IPS DF 6.9 (cell line): ENCODE measurements at regions not wholly inside any gene's neighbourhood (a gene's known extent, or its start where the extent isn't known, plus 50 kb on each side); places are given as distances from the start of the nearest gene placed in this dataset.

Source experiments
- DNase-seq: peaks from one replicate; pipeline ENCODE4 v3.0.0-alpha.2; 2013; ENCODE audit warnings: low read depth, low spot score
- H3K27ac ChIP-seq: one replicate; pipeline ENCODE4 v1.5.1; 2013; ENCODE audit warnings: low read length, control low read depth
- H3K27me3 ChIP-seq: 2 replicates; pipeline ENCODE4 v1.6.1; 2013; ENCODE audit warnings: mild to moderate bottlenecking, low read length; ENCODE audit not compliant: control insufficient read depth, insufficient read depth
- H3K36me3 ChIP-seq: 2 replicates; pipeline ENCODE4 v1.6.1; 2013; ENCODE audit warnings: low read length; ENCODE audit not compliant: control insufficient read depth, insufficient read depth
- H3K4me1 ChIP-seq: 2 replicates; pipeline ENCODE4 v1.6.1; 2013; ENCODE audit warnings: low read length; ENCODE audit not compliant: control insufficient read depth, insufficient read depth
- H3K4me3 ChIP-seq: 2 replicates; pipeline ENCODE4 v1.5.1; 2013; ENCODE audit warnings: mild to moderate bottlenecking, low read length
- H3K9me3 ChIP-seq: 2 replicates; pipeline ENCODE4 v1.6.1; 2013; ENCODE audit warnings: low read length, inconsistent platforms; ENCODE audit not compliant: control insufficient read depth, insufficient read depth
- WGBS: extraction: QIAGEN DNeasy Blood & Tissue Kit; methylation state at CpG from one replicate; pipeline ENCODE4 v1.1.7; 2013; ENCODE audit warnings: mixed read lengths, missing lambda C conversion rate; ENCODE audit not compliant: insufficient read length, insufficient coverage; 5-methylcytosine and 5-hydroxymethylcytosine counted together

DNA sequence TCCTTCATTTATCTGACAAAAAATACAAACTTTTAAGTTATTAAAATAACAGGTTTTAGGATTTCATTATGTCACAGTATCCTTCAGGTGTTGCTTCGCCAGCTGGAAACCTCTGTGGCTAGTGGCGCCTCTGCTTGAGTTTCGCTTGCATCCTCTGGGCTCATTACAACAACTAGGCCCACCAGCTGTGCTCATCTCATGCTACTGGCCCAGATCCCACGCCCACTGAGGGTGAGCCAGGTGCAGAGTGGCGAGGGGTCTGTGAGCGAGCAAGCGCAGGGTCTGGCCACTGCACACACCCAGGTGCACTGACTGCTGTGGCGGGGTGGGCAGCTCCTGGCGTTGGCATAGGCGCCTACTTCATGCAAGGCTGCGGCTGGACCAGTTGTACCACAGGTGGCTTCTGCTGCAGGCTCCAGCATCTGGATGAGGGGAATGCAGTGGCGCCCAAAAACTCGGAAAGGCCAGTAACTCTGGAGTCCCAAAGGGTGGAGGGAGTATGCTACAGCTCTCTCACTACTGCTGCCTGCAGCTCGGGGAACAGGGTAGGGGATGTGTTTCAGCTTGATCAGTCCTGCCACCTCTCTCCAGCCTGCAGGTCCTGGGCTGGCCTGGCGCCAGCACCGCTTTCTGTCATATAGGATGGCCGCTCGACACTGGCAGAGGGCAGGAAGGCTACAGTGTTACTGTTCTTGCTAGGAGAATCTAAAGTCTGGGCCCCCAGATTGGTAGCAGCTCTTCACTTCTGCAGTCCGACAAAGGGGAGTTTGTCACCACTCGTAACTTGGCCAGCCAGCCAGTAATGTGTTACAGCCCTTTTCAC lies 452.1 kb downstream of the TUSC1 start:
- H3K9me3 ChIP-seq, result no peaks in the 10 kb centered on the region; the same call in 1 of the 2 replicates
- H3K4me1 ChIP-seq, result no peaks in the 10 kb centered on the region
- no peak overlapping the region for H3K27ac ChIP-seq
- WGBS, result no CpG with 5 or more reads among the region's 20 CpGs
- DNase-seq, result no peak
- H3K36me3 ChIP-seq, result peaks cover 5% of the 10 kb centered on the region; the same call in 1 of the 2 replicates
- H3K4me3 ChIP-seq, result no peak overlapping the region
- H3K27me3 ChIP-seq, result no peaks in the 10 kb centered on the region

DNA sequence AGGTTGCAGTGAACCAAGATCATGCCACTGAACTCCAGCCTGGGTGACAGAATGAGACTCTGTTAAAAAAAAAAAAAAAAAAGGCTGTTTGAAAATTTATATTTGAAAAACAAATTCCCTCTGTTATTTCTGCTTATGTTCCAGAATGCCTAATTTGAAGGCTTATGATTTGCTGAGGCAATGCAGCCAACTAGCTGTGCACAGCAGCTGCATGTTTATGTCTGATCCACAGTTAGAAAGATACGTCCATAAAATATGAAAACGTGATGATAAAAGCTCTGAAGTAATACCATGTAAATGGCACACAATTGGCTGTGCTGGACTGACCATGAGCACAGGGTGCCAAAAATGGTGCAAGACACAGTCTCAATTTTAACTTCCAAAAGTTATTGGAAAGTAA lies 453.2 kb downstream of the TUSC1 start:
- Histone ChIP-seq H3K27me3 (no peaks in the 10 kb centered on the region), H3K36me3 (peaks cover 5% of the 10 kb centered on the region; the same call in 1 of the 2 replicates), H3K4me3 (no peak overlapping the region), H3K4me1 (no peaks in the 10 kb centered on the region), H3K9me3 (no peaks in the 10 kb centered on the region; the same call in 1 of the 2 replicates), H3K27ac (no peak overlapping the region)
- WGBS, result no CpG with 5 or more reads among the region's 2 CpGs
- DNase-seq, result no peak

DNA sequence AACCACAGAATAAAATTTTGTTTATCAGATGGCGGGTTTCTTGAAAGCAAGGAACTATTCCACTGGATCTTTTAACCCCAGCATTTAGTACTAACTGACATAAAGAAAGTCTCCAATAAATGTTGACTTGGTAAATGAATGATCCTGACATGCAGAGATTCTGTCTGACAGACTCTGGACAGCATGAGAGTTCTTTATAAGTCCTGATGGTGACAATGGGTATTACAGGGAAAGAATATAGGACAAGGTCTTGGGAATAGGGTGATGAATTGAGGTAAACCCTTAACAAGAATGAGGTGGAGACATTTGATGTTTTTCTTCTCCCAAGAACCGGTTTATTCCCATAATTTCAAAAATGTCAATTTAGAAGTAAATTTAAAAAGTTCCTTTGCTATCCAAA lies 453.9 kb downstream of the TUSC1 start:
- Histone ChIP-seq H3K27me3 (no peaks in the 10 kb centered on the region), H3K27ac (no peak overlapping the region), H3K9me3 (no peaks in the 10 kb centered on the region; the same call in 1 of the 2 replicates), H3K4me3 (no peak overlapping the region), H3K4me1 (no peaks in the 10 kb centered on the region), H3K36me3 (peaks cover 5% of the 10 kb centered on the region; the same call in 1 of the 2 replicates)
- DNase-seq, result no peak
- no CpG with 5 or more reads among the region's 2 CpGs for WGBS

DNA sequence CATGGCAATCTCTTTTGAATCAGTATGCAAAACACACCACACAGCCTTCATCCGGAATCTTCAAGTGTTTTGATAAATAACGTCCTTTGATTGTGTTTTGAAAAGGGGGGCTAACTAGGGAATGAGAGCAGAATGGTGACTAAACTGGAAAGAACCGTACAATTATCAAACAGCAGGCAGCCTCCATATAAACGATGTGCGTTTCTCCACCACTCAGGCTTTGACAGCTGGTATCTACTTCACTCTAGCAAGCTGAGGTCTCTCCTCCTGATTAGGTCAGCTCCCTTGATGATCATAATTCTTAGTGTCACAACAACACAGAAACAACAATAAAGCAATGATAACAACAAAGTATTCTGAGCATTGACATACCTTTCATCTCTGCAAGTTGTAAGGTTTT lies 465.9 kb downstream of the TUSC1 start:
- DNase-seq, result no peak

DNA sequence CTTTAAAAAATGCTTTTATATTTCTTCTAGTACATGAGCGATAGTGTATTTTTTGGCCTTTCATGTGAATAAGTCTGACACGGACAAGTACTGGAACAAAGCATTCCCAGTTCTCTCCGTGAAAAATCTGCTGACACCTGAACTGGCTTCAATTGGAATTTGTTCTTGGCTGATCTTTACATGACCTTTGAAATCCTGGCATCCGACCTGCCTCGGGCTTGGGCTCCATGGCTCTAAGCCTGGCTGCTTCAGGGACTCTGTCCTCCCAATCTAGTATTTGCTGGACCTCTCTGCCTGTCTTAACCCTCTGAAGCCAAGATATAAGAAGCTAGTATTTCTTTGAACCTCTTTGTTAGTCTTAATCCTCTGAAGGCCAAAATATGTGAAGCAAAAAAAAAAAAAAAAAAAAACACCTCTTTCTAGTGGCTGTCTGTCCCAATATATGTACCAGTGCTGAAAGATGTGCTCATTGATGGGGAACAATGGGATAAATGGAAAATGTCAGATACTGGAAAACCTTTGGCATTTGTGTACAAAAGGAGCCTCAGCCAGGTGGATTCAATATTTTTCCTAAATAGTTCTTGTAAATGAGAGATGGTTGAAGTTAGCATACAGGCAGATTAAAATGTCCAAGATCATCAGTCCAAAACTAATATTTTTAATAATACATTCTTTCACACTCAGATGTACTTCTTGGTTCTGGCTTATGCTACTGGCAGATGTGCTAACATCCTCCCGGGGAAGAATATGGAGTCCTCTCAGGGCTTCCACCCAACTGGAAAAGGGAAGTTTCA lies 470.6 kb downstream of the TUSC1 start:
- WGBS, result no CpG with 5 or more reads among the region's 6 CpGs
- H3K27me3 ChIP-seq, result no peaks in the 10 kb centered on the region
- H3K36me3 ChIP-seq, result no peaks in the 10 kb centered on the region
- no peak overlapping the region for H3K4me3 ChIP-seq
- no peaks in the 10 kb centered on the region for H3K9me3 ChIP-seq
- H3K4me1 ChIP-seq, result no peaks in the 10 kb centered on the region
- H3K27ac ChIP-seq, result no peak overlapping the region
- no peak for DNase-seq

More for the DNA sequence above, 465.9 kb downstream of the TUSC1 start:
- Histone ChIP-seq H3K9me3 (no peaks in the 10 kb centered on the region), H3K27me3 (no peaks in the 10 kb centered on the region), H3K36me3 (no peaks in the 10 kb centered on the region), H3K4me1 (no peaks in the 10 kb centered on the region), H3K27ac (no peak overlapping the region), H3K4me3 (no peak overlapping the region)
- WGBS, result no CpG with 5 or more reads among the region's 5 CpGs

DNA sequence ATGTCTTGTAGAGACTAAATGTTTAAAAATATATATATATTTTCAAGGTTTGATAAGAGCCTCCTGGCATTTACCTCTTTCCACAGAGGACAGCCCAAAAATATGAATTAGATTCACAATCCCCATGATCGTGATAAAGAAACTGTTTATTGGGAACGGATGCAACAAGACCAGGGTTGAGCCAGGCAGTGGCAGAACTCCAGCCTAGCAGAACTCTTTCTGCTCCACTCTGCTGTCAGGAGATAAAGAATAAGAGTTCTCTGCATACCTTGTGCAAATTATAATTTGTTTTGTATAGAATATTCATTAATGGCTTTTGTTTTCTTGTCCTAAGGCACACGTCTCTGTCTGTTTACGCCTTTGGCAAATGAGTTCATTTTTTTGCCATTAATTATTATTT lies 472.2 kb downstream of the TUSC1 start:
- Histone ChIP-seq H3K36me3 (no peaks in the 10 kb centered on the region), H3K9me3 (no peaks in the 10 kb centered on the region), H3K27ac (no peak overlapping the region), H3K4me1 (no peaks in the 10 kb centered on the region), H3K27me3 (no peaks in the 10 kb centered on the region), H3K4me3 (no peak overlapping the region)
- no CpG with 5 or more reads among the region's 4 CpGs for WGBS
- DNase-seq, result no peak

DNA sequence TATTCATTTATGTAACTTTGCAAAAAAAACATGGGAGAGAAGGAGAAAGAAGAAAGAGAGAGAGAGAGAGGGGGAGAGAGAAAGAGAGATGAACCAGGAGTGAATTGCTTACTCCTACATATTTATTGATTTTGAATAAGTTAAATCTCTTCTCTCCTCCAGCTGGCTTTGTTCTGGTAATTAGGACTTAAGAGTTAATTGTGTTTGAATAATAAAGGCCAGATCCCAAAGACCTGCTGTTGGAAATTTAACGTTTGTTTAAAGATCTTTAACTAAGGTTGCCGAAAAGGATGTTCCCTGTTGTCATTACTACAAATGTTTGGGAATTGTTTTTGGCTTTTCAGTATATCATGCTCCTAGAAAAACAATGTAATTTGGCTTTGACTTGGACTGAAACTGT lies 473.0 kb downstream of the TUSC1 start:
- DNase-seq, result no peak
- Histone ChIP-seq H3K9me3 (no peaks in the 10 kb centered on the region), H3K36me3 (no peaks in the 10 kb centered on the region), H3K27me3 (no peaks in the 10 kb centered on the region), H3K4me3 (no peak overlapping the region), H3K4me1 (no peaks in the 10 kb centered on the region), H3K27ac (no peak overlapping the region)
- no CpG with 5 or more reads among the region's 2 CpGs for WGBS

DNA sequence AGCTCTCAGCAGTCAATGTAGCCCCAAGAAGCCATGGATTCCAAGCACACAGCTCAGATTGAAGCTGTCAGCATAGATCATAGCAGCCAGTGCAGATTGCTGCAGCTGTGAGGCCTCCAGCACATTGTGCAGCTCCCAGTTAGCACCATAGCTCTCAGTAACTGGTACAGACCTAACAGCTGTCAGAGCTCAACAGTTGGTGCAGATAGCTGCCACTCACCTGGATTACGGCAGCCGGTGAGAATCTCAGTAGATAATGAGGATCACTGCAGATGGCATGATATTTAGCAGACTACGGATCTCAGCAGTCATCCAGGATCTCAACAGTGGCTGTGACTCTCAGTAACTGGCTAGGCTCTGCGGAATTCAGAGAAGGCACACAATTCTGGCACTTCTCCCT lies 500.4 kb downstream of the TUSC1 start:
- no peak overlapping the region for H3K4me3 ChIP-seq
- no CpG with 5 or more reads among the region's 4 CpGs for WGBS
- no peaks in the 10 kb centered on the region for H3K36me3 ChIP-seq
- no peaks in the 10 kb centered on the region for H3K9me3 ChIP-seq
- H3K27ac ChIP-seq, result no peak overlapping the region
- H3K27me3 ChIP-seq, result no peaks in the 10 kb centered on the region
- DNase-seq, result no peak
- no peaks in the 10 kb centered on the region for H3K4me1 ChIP-seq

DNA sequence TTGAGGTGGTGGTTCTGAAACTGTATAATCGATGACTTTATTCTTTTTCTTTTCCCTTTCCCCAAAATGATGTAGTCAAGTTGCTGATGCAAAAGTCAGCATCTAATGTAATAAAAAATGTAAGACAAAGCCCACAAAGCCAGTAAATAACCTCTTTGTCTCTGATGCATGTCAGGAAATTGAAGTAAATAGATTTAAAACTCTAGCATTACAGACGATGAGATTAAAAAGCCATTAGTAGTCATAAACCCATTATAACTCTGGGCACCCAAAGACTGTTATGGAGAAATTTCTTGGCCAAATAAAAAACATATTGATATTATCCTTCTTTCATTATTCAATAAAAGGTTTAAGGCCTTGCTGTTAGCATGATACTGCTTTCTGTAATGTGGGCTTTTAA lies 548.7 kb downstream of the TUSC1 start:
- DNase-seq, result no peak
- H3K4me3 ChIP-seq, result no peak overlapping the region
- no peaks in the 10 kb centered on the region for H3K9me3 ChIP-seq
- no peaks in the 10 kb centered on the region for H3K4me1 ChIP-seq
- WGBS, result no CpG with 5 or more reads among the region's 2 CpGs
- no peak overlapping the region for H3K27ac ChIP-seq
- H3K36me3 ChIP-seq, result no peaks in the 10 kb centered on the region
- H3K27me3 ChIP-seq, result no peaks in the 10 kb centered on the region

DNA sequence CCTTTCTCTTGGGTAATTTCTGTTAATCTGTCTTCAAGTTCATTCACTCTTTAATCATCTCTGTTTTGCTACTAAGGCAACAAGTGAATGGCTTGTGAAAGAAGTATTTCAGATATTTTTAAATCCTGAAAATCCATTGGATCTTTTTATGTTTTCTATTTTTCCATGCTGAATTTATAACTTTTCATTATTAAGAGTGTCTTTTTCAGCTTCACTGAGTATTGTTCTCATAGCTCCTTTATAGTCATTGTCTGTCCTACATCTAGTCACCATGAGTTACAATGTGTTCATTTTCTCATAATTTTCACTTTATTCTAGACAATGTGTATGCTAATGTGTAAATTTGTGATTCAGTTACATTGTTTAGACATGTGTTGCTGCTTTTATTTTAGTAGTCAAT lies 556.4 kb downstream of the TUSC1 start:
- no peaks in the 10 kb centered on the region for H3K27me3 ChIP-seq
- H3K4me3 ChIP-seq, result no peak overlapping the region
- H3K4me1 ChIP-seq, result no peaks in the 10 kb centered on the region
- H3K36me3 ChIP-seq, result no peaks in the 10 kb centered on the region
- no peak for DNase-seq
- no peaks in the 10 kb centered on the region for H3K9me3 ChIP-seq
- H3K27ac ChIP-seq, result no peak overlapping the region
